Transverse colon (tissue), 4 donors: ENCODE measurements at regions not wholly inside any gene's neighbourhood (a gene's known extent, or its start where the extent isn't known, plus 50 kb on each side); places are given as distances from the start of the nearest gene placed in this dataset.

Experiments used
- DNase-seq: peaks from one replicate; pipeline ENCODE4 v3.0.0-alpha.2; 2019
- H3K27ac ChIP-seq, 4 donors: fragments of 200-600 bp; sonication (generic); 2 replicates each; pipeline ENCODE4 v1.5.1; 2016 to 2018; ENCODE audit warnings: inconsistent platforms in 4 of 4
- H3K27me3 ChIP-seq: fragments of 200-600 bp; sonication (generic); 2 replicates; pipeline ENCODE4 v1.5.1; 2017; ENCODE audit warnings: inconsistent platforms
- H3K36me3 ChIP-seq, 4 donors: fragments of 200-600 bp; sonication (generic); 2 replicates each; pipeline ENCODE4 v1.5.1; 2017 to 2019; ENCODE audit warnings: inconsistent platforms in 4 of 4
- H3K4me1 ChIP-seq, 4 donors: fragments of 200-600 bp; sonication (generic); 2 replicates each; pipeline ENCODE4 v1.5.1; 2017 to 2020; ENCODE audit warnings: inconsistent platforms in 4 of 4
- H3K4me3 ChIP-seq, 4 donors: fragments of 200-600 bp; sonication (generic); 1 replicate in 1 of 4; 2 replicates in 3 of 4; pipeline versions ENCODE4 v1.5.1 to v1.6.1; 2017 to 2019; ENCODE audit warnings: inconsistent platforms in 4 of 4
- H3K9me3 ChIP-seq, 2 donors: fragments of 200-600 bp; sonication (generic); 2 replicates each; pipeline ENCODE4 v1.5.1; 2017 to 2019; ENCODE audit warnings: inconsistent platforms in 2 of 2
- CTCF ChIP-seq, 5 experiments: fragments of 200-600 bp in 3 of 5; fragments of 450-650 bp in 2 of 5; sonication (generic) in 3 of 5; IDR thresholded peaks; 1 replicate in 2 of 5; 2 replicates in 3 of 5; pipeline ENCODE4 v1.5.1; 2016 to 2017; ENCODE audit warnings: antibody characterized with exemption in 5 of 5, inconsistent platforms in 3 of 5, mild to moderate bottlenecking in 2 of 5, moderate library complexity in 1 of 5
- EP300 ChIP-seq: sonication (generic); formaldehyde crosslinking; IDR thresholded peaks from one replicate; pipeline ENCODE4 v1.6.1; 2017; ENCODE audit warnings: antibody characterized with exemption, low read depth
- POLR2A ChIP-seq: fragments of 450-650 bp; IDR thresholded peaks from one replicate; pipeline ENCODE4 v1.6.1; 2016; ENCODE audit warnings: antibody characterized with exemption, mild to moderate bottlenecking, moderate library complexity
- POLR2AphosphoS5 ChIP-seq, 3 donors: sonication (generic); formaldehyde crosslinking; IDR thresholded peaks; one replicate each; pipeline ENCODE4 v1.6.1; 2016; ENCODE audit warnings: antibody characterized with exemption in 3 of 3
- WGBS, 2 donors: methylation state at CpG; one replicate each; pipeline ENCODE4 v1.1.5; 2018; ENCODE audit warnings: low coverage in 1 of 2; 5-methylcytosine and 5-hydroxymethylcytosine counted together
- in situ Hi-C, 4 donors: fragments of 200-750 bp; cut with MboI; loops; one replicate each; pipeline versions ENCODE4 v1.15.0 to v1.15.1; 2017; ENCODE audit warnings: low sequenced_read_pairs in 3 of 4, low pct_ligation_motif_present in 1 of 4, low pct_unique_long_range_greater_than_20kb in 1 of 4
- intact Hi-C: fragments of 100-400 bp; cut with DNase I; formaldehyde crosslinking; loops from one replicate; pipeline ENCODE4 v1.15.1; 2023; ENCODE audit warnings: low total_unique reads

- 70 to 77% methylated on average over 3 of the region's 3 CpGs for WGBS, 2 donors
- Histone ChIP-seq H3K27ac (no peak overlapping the region), H3K9me3 (no peaks in the 10 kb centered on the region), H3K27me3 (no peaks in the 10 kb centered on the region), H3K36me3 (no peaks in the 10 kb centered on the region), H3K4me3 (no peak overlapping the region), H3K4me1 (no peaks in the 10 kb centered on the region)
- TF ChIP-seq POLR2A = no peak
- in situ Hi-C loops = no loop called here
- no peak for DNase-seq
- intact Hi-C loops = no loop called here
Observed at GRCh38 chr3:167167491-167167890, 212.6 kb downstream of the ZBBX start.

GRCh38 chr3:167166594-167167253 is 213.4 kb downstream of the ZBBX start:
- no peaks in the 10 kb centered on the region for H3K4me1 ChIP-seq
- DNase-seq = no peak
- H3K27me3 ChIP-seq = no peaks in the 10 kb centered on the region
- H3K36me3 ChIP-seq = no peaks in the 10 kb centered on the region
- in situ Hi-C loops = no loop called here
- no peak overlapping the region for H3K4me3 ChIP-seq
- intact Hi-C loops = no loop called here
- no peak for TF ChIP-seq POLR2AphosphoS5 (IDR thresholded peaks at IDR 0.05)
- TF ChIP-seq CTCF (IDR thresholded peaks at IDR 0.05) = no peak
- TF ChIP-seq POLR2A = no peak
- no peak for TF ChIP-seq EP300
- no peaks in the 10 kb centered on the region for H3K9me3 ChIP-seq
- no peak overlapping the region for H3K27ac ChIP-seq
- 44 to 53% methylated on average over 4 of the region's 4 CpGs for WGBS, 2 donors

DNA sequence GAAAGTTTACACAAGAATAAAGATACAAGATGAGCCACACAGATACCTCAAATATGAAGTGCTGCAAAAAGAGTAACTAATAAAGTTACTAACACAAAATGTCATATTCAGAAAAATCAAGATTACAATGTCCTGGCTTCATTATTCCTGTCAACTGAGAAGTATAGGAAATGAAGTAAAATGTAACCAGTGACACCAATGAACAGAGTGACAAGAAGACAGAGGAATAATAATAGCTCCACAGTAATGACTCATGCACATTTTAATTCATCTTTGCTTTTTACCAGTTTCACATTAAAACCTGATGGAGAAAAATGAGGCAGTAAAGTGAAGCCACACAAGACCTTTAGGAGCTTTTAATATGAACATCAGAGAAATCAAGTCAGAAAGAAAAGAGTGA is 214.1 kb downstream of the ZBBX start:
- Histone ChIP-seq H3K36me3 (no peaks in the 10 kb centered on the region), H3K9me3 (no peaks in the 10 kb centered on the region), H3K4me1 (no peaks in the 10 kb centered on the region), H3K4me3 (no peak overlapping the region), H3K27ac (no peak overlapping the region), H3K27me3 (no peaks in the 10 kb centered on the region)
- in situ Hi-C loops = no loop called here
- intact Hi-C loops = no loop called here
- no peak for TF ChIP-seq CTCF (IDR thresholded peaks at IDR 0.05)
- no peak for TF ChIP-seq POLR2AphosphoS5 (IDR thresholded peaks at IDR 0.05)
- TF ChIP-seq POLR2A = no peak
- TF ChIP-seq EP300 = no peak
- no peak for DNase-seq

DNA sequence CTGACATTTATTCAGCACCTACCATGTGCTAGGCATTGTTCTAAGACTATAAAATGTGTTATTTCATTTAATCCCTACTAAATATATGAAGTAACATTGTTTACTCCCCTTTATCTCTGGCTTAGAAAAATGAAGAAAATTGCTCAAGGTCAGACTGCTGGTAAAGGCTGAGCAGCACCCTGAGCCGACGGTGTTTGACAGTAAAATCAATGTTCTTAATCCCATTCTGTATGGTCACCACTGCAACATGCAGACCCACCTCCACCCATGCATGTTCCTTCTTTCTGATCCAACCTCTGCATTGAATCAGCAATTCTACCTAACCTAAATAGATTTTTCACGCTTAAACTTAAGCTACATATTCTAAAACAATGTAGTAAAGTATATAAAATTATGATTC is 216.5 kb downstream of the ZBBX start:
- no peaks in the 10 kb centered on the region for H3K27me3 ChIP-seq
- in situ Hi-C loops (no loop called here), intact Hi-C loops (no loop called here)
- no peaks in the 10 kb centered on the region for H3K36me3 ChIP-seq
- DNase-seq = no peak
- H3K4me3 ChIP-seq = no peak overlapping the region
- no peak overlapping the region for H3K27ac ChIP-seq
- H3K9me3 ChIP-seq = no peaks in the 10 kb centered on the region
- TF ChIP-seq EP300 (no peak), POLR2AphosphoS5 (IDR thresholded peaks at IDR 0.05) (no peak), CTCF (IDR thresholded peaks at IDR 0.05) (no peak), POLR2A (no peak)
- WGBS, 2 donors = 67 to 84% methylated on average over 3 of the region's 3 CpGs
- H3K4me1 ChIP-seq = no peaks in the 10 kb centered on the region

DNA sequence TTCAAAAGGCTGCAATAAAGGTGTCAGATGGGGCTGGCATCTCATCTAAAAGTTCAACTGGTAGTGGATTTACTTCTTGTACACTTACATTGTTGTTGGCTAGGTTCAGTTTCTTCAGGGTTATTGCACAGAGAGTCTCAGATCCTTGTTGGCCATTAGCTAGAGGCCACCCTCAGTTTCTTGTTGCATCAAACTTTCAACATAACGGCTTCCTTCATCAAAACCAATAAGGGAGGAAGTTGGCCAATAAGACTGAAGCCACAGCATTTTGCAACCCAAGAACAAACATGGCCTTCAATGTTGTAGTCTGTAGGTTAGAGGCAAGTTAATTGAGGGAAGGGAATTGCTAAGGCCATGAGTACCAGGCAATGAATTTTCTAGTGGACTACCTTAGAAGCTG is 218.0 kb downstream of the ZBBX start:
- Histone ChIP-seq H3K4me3 (no peak overlapping the region), H3K4me1 (no peaks in the 10 kb centered on the region), H3K36me3 (no peaks in the 10 kb centered on the region), H3K27ac (no peak overlapping the region), H3K9me3 (no peaks in the 10 kb centered on the region), H3K27me3 (no peaks in the 10 kb centered on the region)
- DNase-seq = no peak
- in situ Hi-C loops = no loop called here
- intact Hi-C loops = no loop called here
- TF ChIP-seq CTCF (IDR thresholded peaks at IDR 0.05) (no peak), POLR2A (no peak), EP300 (no peak), POLR2AphosphoS5 (IDR thresholded peaks at IDR 0.05) (no peak)
- WGBS, 2 donors = 67% methylated on average over 1 of the region's 1 CpG; no CpG with 5 or more reads in 1 of the 2 donors
